H9 (cell line): ENCODE measurements at regions not wholly inside any gene's neighbourhood (a gene's known extent, or its start where the extent isn't known, plus 50 kb on each side); places are given as distances from the start of the nearest gene placed in this dataset.

Source experiments
- DNase-seq: peaks from one replicate; pipeline ENCODE4 v3.0.0-alpha.2; 2017
- H2AFZ ChIP-seq: one replicate; pipeline ENCODE4 v1.6.1; 2013; ENCODE audit warnings: mild to moderate bottlenecking, low read length, control low read depth, moderate library complexity
- H2AK5ac ChIP-seq: 2 replicates; pipeline ENCODE4 v1.6.1; 2013; ENCODE audit warnings: low read length, control low read depth, mixed read lengths; ENCODE audit not compliant: insufficient read length
- H2BK120ac ChIP-seq: one replicate; pipeline ENCODE4 v1.6.1; 2013; ENCODE audit warnings: low read depth, mild to moderate bottlenecking, low read length, control low read depth, inconsistent platforms; ENCODE audit not compliant: poor library complexity, severe bottlenecking
- H2BK12ac ChIP-seq: 2 replicates; pipeline ENCODE4 v1.6.1; 2013; ENCODE audit warnings: low read length, control low read depth, mixed read lengths, low read depth; ENCODE audit not compliant: insufficient read length
- H2BK15ac ChIP-seq: 2 replicates; pipeline ENCODE4 v1.6.1; 2013; ENCODE audit warnings: low read depth, low read length, control low read depth
- H2BK20ac ChIP-seq: one replicate; pipeline ENCODE4 v1.6.1; 2013; ENCODE audit warnings: low read depth, mild to moderate bottlenecking, low read length, control low read depth, inconsistent platforms; ENCODE audit not compliant: poor library complexity, severe bottlenecking
- H2BK5ac ChIP-seq: 2 replicates; pipeline ENCODE4 v1.6.1; 2013; ENCODE audit warnings: low read length, control low read depth, mixed read lengths; ENCODE audit not compliant: insufficient read length
- H3K14ac ChIP-seq: 2 replicates; pipeline ENCODE4 v1.6.1; 2013; ENCODE audit warnings: low read length, control low read depth; ENCODE audit not compliant: insufficient read depth
- H3K18ac ChIP-seq: 2 replicates; pipeline ENCODE4 v1.6.1; 2013; ENCODE audit warnings: low read depth, mild to moderate bottlenecking, mixed read lengths, low read length, control low read depth; ENCODE audit not compliant: insufficient read length
- H3K23ac ChIP-seq: 2 replicates; pipeline ENCODE4 v1.6.1; 2013; ENCODE audit warnings: low read length, control low read depth, mixed read lengths, low read depth; ENCODE audit not compliant: insufficient read length
- H3K23me2 ChIP-seq: 2 replicates; pipeline ENCODE4 v1.6.1; 2013; ENCODE audit warnings: low read depth, mild to moderate bottlenecking, mixed read lengths, low read length, control low read depth; ENCODE audit not compliant: insufficient read length, poor library complexity, severe bottlenecking
- H3K27ac ChIP-seq: 2 replicates; pipeline ENCODE4 v1.5.1; 2013; ENCODE audit warnings: low read length, control low read depth, mixed read lengths, low read depth; ENCODE audit not compliant: insufficient read length
- H3K27me3 ChIP-seq: 2 replicates; pipeline ENCODE4 v1.6.1; 2013; ENCODE audit warnings: low read length, control low read depth, inconsistent platforms; ENCODE audit not compliant: insufficient read depth
- H3K4ac ChIP-seq: 2 replicates; pipeline ENCODE4 v1.6.1; 2013; ENCODE audit warnings: low read depth, mild to moderate bottlenecking, control low read depth, inconsistent platforms, low read length, moderate library complexity
- H3K4me1 ChIP-seq: 2 replicates; pipeline ENCODE4 v1.6.1; 2013; ENCODE audit warnings: low read length, control low read depth, inconsistent platforms; ENCODE audit not compliant: insufficient read depth
- H3K4me2 ChIP-seq: 2 replicates; pipeline ENCODE4 v1.6.1; 2013; ENCODE audit warnings: low read length, control low read depth, mixed read lengths; ENCODE audit not compliant: insufficient read length, insufficient read depth
- H3K56ac ChIP-seq: 2 replicates; pipeline ENCODE4 v1.6.1; 2013; ENCODE audit warnings: low read depth, mild to moderate bottlenecking, mixed read lengths, low read length, control low read depth; ENCODE audit not compliant: insufficient read length
- H3K79me1 ChIP-seq: 2 replicates; pipeline ENCODE4 v1.6.1; 2013; ENCODE audit warnings: low read depth, mild to moderate bottlenecking, moderate library complexity, low read length, control low read depth, inconsistent platforms; ENCODE audit not compliant: insufficient read depth, poor library complexity, severe bottlenecking
- H3K79me2 ChIP-seq: 2 replicates; pipeline ENCODE4 v1.6.1; 2013; ENCODE audit warnings: low read length, control low read depth, inconsistent platforms; ENCODE audit not compliant: insufficient read depth
- H3K9ac ChIP-seq: 2 replicates; pipeline ENCODE4 v1.6.1; 2013; ENCODE audit warnings: low read length, control low read depth, mixed read lengths; ENCODE audit not compliant: insufficient read length; ENCODE audit errors: extremely low read depth
- H3K9me3 ChIP-seq: one replicate; pipeline ENCODE4 v1.6.1; 2013; ENCODE audit warnings: low read depth, low read length, inconsistent platforms; ENCODE audit not compliant: control insufficient read depth
- H3T11ph ChIP-seq: one replicate; pipeline ENCODE4 v1.6.1; 2013; ENCODE audit warnings: mild to moderate bottlenecking, low read length, control low read depth, inconsistent platforms
- H4K20me1 ChIP-seq: one replicate; pipeline ENCODE4 v1.6.1; 2013; ENCODE audit not compliant: control insufficient read depth, insufficient read length, insufficient read depth
- H4K5ac ChIP-seq: 2 replicates; pipeline ENCODE4 v1.6.1; 2013; ENCODE audit warnings: low read depth, mild to moderate bottlenecking, mixed read lengths, low read length, control low read depth; ENCODE audit not compliant: insufficient read length
- H4K8ac ChIP-seq: replicated peaks from 2 replicates; pipeline ENCODE4 v1.6.1; 2013; ENCODE audit warnings: low read length, control low read depth, mixed read lengths, low read depth; ENCODE audit not compliant: insufficient read length
- H4K91ac ChIP-seq: 2 replicates; pipeline ENCODE4 v1.6.1; 2013; ENCODE audit warnings: low read depth, mild to moderate bottlenecking, moderate library complexity, mixed read lengths, low read length, control low read depth; ENCODE audit not compliant: insufficient read length
- H3K27ac Mint-ChIP-seq, 3 experiments: 2 replicates in 2 of 3; 3 replicates in 1 of 3; pipeline ENCODE4 v1.8.0; 2020 to 2021; ENCODE audit warnings: mixed read lengths in 3 of 3, mild to moderate bottlenecking in 1 of 3, moderate library complexity in 1 of 3
- H3K27me3 Mint-ChIP-seq: 2 replicates; pipeline ENCODE4 v1.8.0; 2021; ENCODE audit warnings: low read depth, mild to moderate bottlenecking, moderate library complexity, mixed read lengths
- H3K36me3 Mint-ChIP-seq, 3 experiments: 2 replicates in 2 of 3; 3 replicates in 1 of 3; pipeline ENCODE4 v1.8.0; 2020 to 2021; ENCODE audit warnings: low read depth in 3 of 3, mixed read lengths in 3 of 3; ENCODE audit not compliant: insufficient read depth in 1 of 3
- H3K4me1 Mint-ChIP-seq, 2 experiments: 2 replicates each; pipeline ENCODE4 v1.8.0; 2020; ENCODE audit warnings: mixed read lengths in 2 of 2
- H3K4me3 Mint-ChIP-seq, 2 experiments: 2 replicates in 1 of 2; 3 replicates in 1 of 2; pipeline ENCODE4 v1.8.0; 2020 to 2021; ENCODE audit warnings: mild to moderate bottlenecking in 2 of 2, mixed read lengths in 2 of 2, moderate library complexity in 1 of 2
- H3K9me3 Mint-ChIP-seq, 2 experiments: 2 replicates in 1 of 2; 3 replicates in 1 of 2; pipeline ENCODE4 v1.8.0; 2020; ENCODE audit warnings: mild to moderate bottlenecking in 2 of 2, mixed read lengths in 2 of 2, moderate library complexity in 1 of 2
- CTCF ChIP-seq: fragments of 200-600 bp; sonication (generic); conservative IDR thresholded peaks from 3 replicates; pipeline ENCODE4 v1.8.0; 2021; ENCODE audit warnings: antibody characterized with exemption, mild to moderate bottlenecking
- WGBS: extraction: QIAGEN DNeasy Blood & Tissue Kit; methylation state at CpG from one replicate; pipeline ENCODE4 v1.1.7; 2013; ENCODE audit warnings: missing lambda C conversion rate, low lambda C conversion rate, mixed read lengths; ENCODE audit not compliant: insufficient read length; ENCODE audit errors: extremely low coverage; 5-methylcytosine and 5-hydroxymethylcytosine counted together

- Histone ChIP-seq H3K56ac (no peak overlapping the region), H3K27ac (no peak overlapping the region), H2BK20ac (no peak overlapping the region), H4K8ac (no peak overlapping the region), H3K79me2 (no peaks in the 10 kb centered on the region), H2BK120ac (no peak overlapping the region), H4K5ac (no peak overlapping the region), H2AK5ac (no peak overlapping the region), H3K9me3 (no peaks in the 10 kb centered on the region), H2BK12ac (no peak overlapping the region), H3K18ac (no peak overlapping the region), H3K14ac (no peak overlapping the region), H3K23me2 (no peaks in the 10 kb centered on the region), H3K23ac (no peak overlapping the region), H3K79me1 (no peaks in the 10 kb centered on the region), H3T11ph (no peak overlapping the region), H4K20me1 (no peaks in the 10 kb centered on the region), H3K4me2 (no peak overlapping the region), H2AFZ (no peak overlapping the region), H3K4ac (no peak overlapping the region), H4K91ac (no peak overlapping the region), H2BK15ac (no peak overlapping the region), H3K4me1 (no peaks in the 10 kb centered on the region), H2BK5ac (no peak overlapping the region), H3K27me3 (no peaks in the 10 kb centered on the region), H3K9ac (no peak overlapping the region)
- peaks cover 2 to 4% of the 10 kb centered on the region in 2 experiments; a peak in 2 of 4 replicates for H3K4me1 Mint-ChIP-seq
- H3K4me3 Mint-ChIP-seq: no peak overlapping the region
- TF ChIP-seq CTCF: no peak
- peaks cover 0 to 6% (median 0%) of the 10 kb centered on the region in 3 experiments; a peak in 1 of 7 replicates for H3K36me3 Mint-ChIP-seq
- H3K9me3 Mint-ChIP-seq: peaks cover 0 to 5% of the 10 kb centered on the region in 2 experiments; a peak in 1 of 5 replicates
- no peak overlapping the region for H3K27ac Mint-ChIP-seq
- DNase-seq: no peak
- H3K27me3 Mint-ChIP-seq: no peaks in the 10 kb centered on the region; the same call in 1 of the 2 replicates
- no CpG with 5 or more reads among the region's 1 CpG for WGBS
These were observed 93.2 kb downstream of the MSX2 start for GRCh38 chr5:174817610-174818009.
